Colon (tissue), 2 donors: ENCODE measurements at regions not wholly inside any gene's neighbourhood (a gene's known extent, or its start where the extent isn't known, plus 50 kb on each side); places are given as distances from the start of the nearest gene placed in this dataset.
"Not testable (repeated sequence)": the region's sequence is repeated elsewhere in the genome, so short reads cannot be mapped to it uniquely, and the experiment has no call there.

ENCODE experiments used
- FAIRE-seq: peaks from 2 replicates; lab custom pipeline; 2012; peaks lifted over from hg19 to GRCh38; lab: Jason Lieb, UNC
- donor health status: control.
- donor health status: control.

GRCh38 chrX:148080593-148080992, 99.5 kb downstream of the FMR1NB start:
- FAIRE-seq: no peak

- FAIRE-seq: peak; percentile 10
Measured at GRCh38 chrX:148084611-148085010, 103.5 kb downstream of the FMR1NB start.

- no peak for FAIRE-seq
Measured at GRCh38 chrX:148120151-148120550, 139.0 kb downstream of the FMR1NB start.

GRCh38 chrX:148120999-148121623, 140.0 kb downstream of the FMR1NB start:
- FAIRE-seq: peak; percentile 38

GRCh38 chrX:148128872-148129505, 147.9 kb downstream of the FMR1NB start:
- FAIRE-seq: not testable (repeated sequence)

GRCh38 chrX:148133105-148133725, 152.1 kb downstream of the FMR1NB start:
- FAIRE-seq: no peak

- FAIRE-seq: no peak
Measured at GRCh38 chrX:148134578-148134977, 153.4 kb downstream of the FMR1NB start.

- FAIRE-seq: no peak
Measured at GRCh38 chrX:148135738-148136137, 154.6 kb downstream of the FMR1NB start.

- FAIRE-seq: no peak
Measured at GRCh38 chrX:148146121-148146520, 165.0 kb downstream of the FMR1NB start.

- no peak for FAIRE-seq
Measured at GRCh38 chrX:148156986-148157385, 175.8 kb downstream of the FMR1NB start.

- FAIRE-seq: no peak
Measured at GRCh38 chrX:148159796-148160195, 178.7 kb downstream of the FMR1NB start.

- no peak for FAIRE-seq
Measured at GRCh38 chrX:148161701-148162100, 180.6 kb downstream of the FMR1NB start.

GRCh38 chrX:148185631-148186030, 204.5 kb downstream of the FMR1NB start:
- no peak for FAIRE-seq

- no peak for FAIRE-seq
Measured at GRCh38 chrX:148192547-148192946, 211.4 kb downstream of the FMR1NB start.

GRCh38 chrX:148193759-148194158, 212.6 kb downstream of the FMR1NB start:
- no peak for FAIRE-seq

GRCh38 chrX:148203531-148203930, 222.4 kb downstream of the FMR1NB start:
- no peak for FAIRE-seq

GRCh38 chrX:148204195-148204594, 223.1 kb downstream of the FMR1NB start:
- no peak for FAIRE-seq

GRCh38 chrX:148214786-148215185, 233.6 kb downstream of the FMR1NB start:
- no peak for FAIRE-seq

- no peak for FAIRE-seq
Measured at GRCh38 chrX:148215726-148216125, 234.6 kb downstream of the FMR1NB start.

- no peak for FAIRE-seq
Measured at GRCh38 chrX:148223361-148223760, 242.2 kb downstream of the FMR1NB start.

- no peak for FAIRE-seq
Measured at GRCh38 chrX:148228521-148228920, 247.4 kb downstream of the FMR1NB start.

- FAIRE-seq: no peak
Measured at GRCh38 chrX:148229801-148230303, 248.7 kb downstream of the FMR1NB start.

- FAIRE-seq: no peak
Measured at GRCh38 chrX:148259990-148260389, 240.4 kb upstream of the AFF2 start.
